ENCODE measurements at regions not wholly inside any gene's neighbourhood (a gene's known extent, or its start where the extent isn't known, plus 50 kb on each side); places are given as distances from the start of the nearest gene placed in this dataset.

GRCh38 chr2:208929894-208930427 lies 493.9 kb upstream of the MAP2 start:
- no peaks in the 10 kb centered on the region for H3K4me1 ChIP-seq
- no peaks in the 10 kb centered on the region for H3K9me3 ChIP-seq
- ChIA-PET CTCF (no interaction called here), POLR2A (no interaction called here)
- Mint-ChIP-seq H3K27ac (ENCODE audit: unreplicated experiment) (no peak overlapping the region), H3K27me3 (ENCODE audit: insufficient read depth, unreplicated experiment) (no peaks in the 10 kb centered on the region), H3K4me1 (ENCODE audit: low read depth, unreplicated experiment) (no peaks in the 10 kb centered on the region), H3K4me3 (ENCODE audit: unreplicated experiment) (no peak overlapping the region), H3K36me3 (ENCODE audit: insufficient read depth, unreplicated experiment) (no peaks in the 10 kb centered on the region), H3K9me3 (ENCODE audit: unreplicated experiment) (no peaks in the 10 kb centered on the region)
- no TSS peak for BruUV-seq (replicated peaks)
- H3K36me3 ChIP-seq (ENCODE audit: control insufficient read depth, insufficient read depth, low read length): no peaks in the 10 kb centered on the region
- no peak for DNase-seq
- no peaks in the 10 kb centered on the region for H3K27me3 ChIP-seq (replicated peaks; ENCODE audit: control insufficient read depth, insufficient read depth, low read length)
- intact Hi-C loops (cut with micrococcal nuclease; ENCODE audit: unreplicated experiment): no loop called here
- no peak overlapping the region for H3K4me3 ChIP-seq (ENCODE audit: low read depth, low read length)
- TF ChIP-seq CTCF (IDR thresholded peaks at IDR 0.05; ENCODE audit: insufficient read depth in 1 of 2, low read depth in 1 of 2, low read length in 1 of 2, severe bottlenecking in 1 of 2, unreplicated experiment in 1 of 2): no peak

DNA sequence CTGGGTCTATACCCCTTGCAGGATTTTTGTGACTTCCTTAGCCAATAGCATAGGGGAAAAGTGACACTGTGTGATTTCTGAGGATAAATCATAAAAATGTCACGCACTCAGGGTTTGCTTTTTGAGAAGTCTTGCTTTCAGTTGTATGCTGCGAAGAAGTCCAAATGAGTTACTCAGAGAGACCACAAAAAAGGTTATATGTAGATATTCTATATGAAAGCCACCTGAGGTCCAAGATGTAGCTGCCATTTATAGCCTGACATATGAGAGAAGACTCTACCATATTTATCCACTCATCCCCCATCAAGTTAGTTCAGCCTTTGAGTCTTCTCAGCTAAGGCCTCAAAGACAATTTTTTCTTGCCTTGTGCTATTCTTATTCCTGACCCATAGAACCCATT lies 488.3 kb upstream of the MAP2 start:
- ChIA-PET POLR2A (no interaction called here), CTCF (no interaction called here)
- no TSS peak for BruUV-seq (replicated peaks)
- H3K4me1 ChIP-seq: peaks cover 13% of the 10 kb centered on the region
- H3K36me3 ChIP-seq (ENCODE audit: control insufficient read depth, insufficient read depth, low read length): no peaks in the 10 kb centered on the region
- DNase-seq: no peak
- Mint-ChIP-seq H3K27ac (ENCODE audit: unreplicated experiment) (no peak overlapping the region), H3K27me3 (ENCODE audit: insufficient read depth, unreplicated experiment) (no peaks in the 10 kb centered on the region), H3K9me3 (ENCODE audit: unreplicated experiment) (no peaks in the 10 kb centered on the region), H3K4me1 (ENCODE audit: low read depth, unreplicated experiment) (peaks cover 14% of the 10 kb centered on the region), H3K4me3 (ENCODE audit: unreplicated experiment) (no peak overlapping the region), H3K36me3 (ENCODE audit: insufficient read depth, unreplicated experiment) (no peaks in the 10 kb centered on the region)
- H3K27me3 ChIP-seq (replicated peaks; ENCODE audit: control insufficient read depth, insufficient read depth, low read length): no peaks in the 10 kb centered on the region
- TF ChIP-seq CTCF (IDR thresholded peaks at IDR 0.05; ENCODE audit: insufficient read depth in 1 of 2, low read depth in 1 of 2, low read length in 1 of 2, severe bottlenecking in 1 of 2, unreplicated experiment in 1 of 2): no peak
- no peaks in the 10 kb centered on the region for H3K9me3 ChIP-seq
- intact Hi-C loops (cut with micrococcal nuclease; ENCODE audit: unreplicated experiment): no loop called here
- H3K4me3 ChIP-seq (ENCODE audit: low read depth, low read length): no peak overlapping the region

GRCh38 chr2:208937521-208937920 lies 486.3 kb upstream of the MAP2 start:
- ChIA-PET CTCF (no interaction called here), POLR2A (no interaction called here)
- Mint-ChIP-seq H3K4me3 (ENCODE audit: unreplicated experiment) (no peak overlapping the region), H3K9me3 (ENCODE audit: unreplicated experiment) (no peaks in the 10 kb centered on the region), H3K36me3 (ENCODE audit: insufficient read depth, unreplicated experiment) (no peaks in the 10 kb centered on the region), H3K27ac (ENCODE audit: unreplicated experiment) (no peak overlapping the region), H3K4me1 (ENCODE audit: low read depth, unreplicated experiment) (peaks cover 14% of the 10 kb centered on the region), H3K27me3 (ENCODE audit: insufficient read depth, unreplicated experiment) (no peaks in the 10 kb centered on the region)
- Histone ChIP-seq H3K27me3 (replicated peaks; ENCODE audit: control insufficient read depth, insufficient read depth, low read length) (no peaks in the 10 kb centered on the region), H3K4me1 (peaks cover 13% of the 10 kb centered on the region), H3K4me3 (ENCODE audit: low read depth, low read length) (no peak overlapping the region), H3K9me3 (no peaks in the 10 kb centered on the region), H3K36me3 (ENCODE audit: control insufficient read depth, insufficient read depth, low read length) (no peaks in the 10 kb centered on the region)
- intact Hi-C loops (cut with micrococcal nuclease; ENCODE audit: unreplicated experiment): no loop called here
- no peak for DNase-seq
- no TSS peak for BruUV-seq (replicated peaks)
- TF ChIP-seq CTCF (IDR thresholded peaks at IDR 0.05; ENCODE audit: insufficient read depth in 1 of 2, low read depth in 1 of 2, low read length in 1 of 2, severe bottlenecking in 1 of 2, unreplicated experiment in 1 of 2): no peak
